IPS-18a (cell line): ENCODE measurements at regions not wholly inside any gene's neighbourhood (a gene's known extent, or its start where the extent isn't known, plus 50 kb on each side); places are given as distances from the start of the nearest gene placed in this dataset.

ENCODE experiments used
- H3K27ac ChIP-seq: one replicate; pipeline ENCODE4 v1.5.1; 2013; ENCODE audit warnings: low read length
- H3K27me3 ChIP-seq: one replicate; pipeline ENCODE4 v1.6.1; 2013; ENCODE audit warnings: mild to moderate bottlenecking, low read length; ENCODE audit not compliant: control insufficient read depth, insufficient read depth
- H3K36me3 ChIP-seq: one replicate; pipeline ENCODE4 v1.6.1; 2013; ENCODE audit warnings: low read depth, low read length; ENCODE audit not compliant: control insufficient read depth
- H3K4me1 ChIP-seq: one replicate; pipeline ENCODE4 v1.6.1; 2013; ENCODE audit warnings: low read depth, low read length; ENCODE audit not compliant: control insufficient read depth
- H3K4me3 ChIP-seq: one replicate; pipeline ENCODE4 v1.5.1; 2013; ENCODE audit warnings: low read length
- H3K9ac ChIP-seq: one replicate; pipeline ENCODE4 v1.6.1; 2013; ENCODE audit warnings: mild to moderate bottlenecking, low read length, moderate library complexity
- H3K9me3 ChIP-seq: one replicate; pipeline ENCODE4 v1.6.1; 2013; ENCODE audit warnings: low read depth, low read length; ENCODE audit not compliant: control insufficient read depth

GRCh38 chr12:30827101-30828066 is 72.6 kb upstream of the CAPRIN2 start:
- no peak overlapping the region for H3K9ac ChIP-seq
- no peaks in the 10 kb centered on the region for H3K9me3 ChIP-seq
- H3K27ac ChIP-seq = no peak overlapping the region
- no peak overlapping the region for H3K4me3 ChIP-seq
- H3K36me3 ChIP-seq = no peaks in the 10 kb centered on the region
- H3K27me3 ChIP-seq = peaks cover 18% of the 10 kb centered on the region
- no peaks in the 10 kb centered on the region for H3K4me1 ChIP-seq

GRCh38 chr12:30826276-30826675 is 71.5 kb upstream of the CAPRIN2 start:
- no peak overlapping the region for H3K9ac ChIP-seq
- H3K4me3 ChIP-seq = no peak overlapping the region
- no peak overlapping the region for H3K27ac ChIP-seq
- no peaks in the 10 kb centered on the region for H3K9me3 ChIP-seq
- no peaks in the 10 kb centered on the region for H3K36me3 ChIP-seq
- no peaks in the 10 kb centered on the region for H3K4me1 ChIP-seq
- H3K27me3 ChIP-seq = peaks cover 27% of the 10 kb centered on the region

- Histone ChIP-seq H3K9ac (no peak overlapping the region), H3K27ac (no peak overlapping the region), H3K36me3 (no peaks in the 10 kb centered on the region), H3K27me3 (peaks cover 31% of the 10 kb centered on the region), H3K4me3 (no peak overlapping the region), H3K9me3 (no peaks in the 10 kb centered on the region), H3K4me1 (no peaks in the 10 kb centered on the region)
Measured at GRCh38 chr12:30825341-30825740, 70.6 kb upstream of the CAPRIN2 start.

- no peaks in the 10 kb centered on the region for H3K4me1 ChIP-seq
- no peaks in the 10 kb centered on the region for H3K36me3 ChIP-seq
- H3K9ac ChIP-seq = no peak overlapping the region
- H3K27ac ChIP-seq = no peak overlapping the region
- no peaks in the 10 kb centered on the region for H3K9me3 ChIP-seq
- H3K4me3 ChIP-seq = no peak overlapping the region
- peaks cover 31% of the 10 kb centered on the region for H3K27me3 ChIP-seq
Measured at GRCh38 chr12:30824311-30824710, 69.6 kb upstream of the CAPRIN2 start.

GRCh38 chr12:30823764-30824163 is 69.0 kb upstream of the CAPRIN2 start:
- H3K4me1 ChIP-seq = no peaks in the 10 kb centered on the region

GRCh38 chr12:30823156-30823699 is 68.5 kb upstream of the CAPRIN2 start:
- Histone ChIP-seq H3K27me3 (peaks cover 31% of the 10 kb centered on the region), H3K9ac (peak overlapping the region; percentile 9), H3K4me3 (peak overlapping the region; percentile 50), H3K4me1 (no peaks in the 10 kb centered on the region), H3K9me3 (no peaks in the 10 kb centered on the region), H3K36me3 (no peaks in the 10 kb centered on the region), H3K27ac (no peak overlapping the region)

More at GRCh38 chr12:30823764-30824163, 69.0 kb upstream of the CAPRIN2 start:
- Histone ChIP-seq H3K4me3 (no peak overlapping the region), H3K27me3 (peaks cover 31% of the 10 kb centered on the region), H3K9me3 (no peaks in the 10 kb centered on the region), H3K27ac (no peak overlapping the region), H3K9ac (no peak overlapping the region), H3K36me3 (no peaks in the 10 kb centered on the region)

- no peaks in the 10 kb centered on the region for H3K9me3 ChIP-seq
- H3K4me1 ChIP-seq = no peaks in the 10 kb centered on the region
- H3K36me3 ChIP-seq = no peaks in the 10 kb centered on the region
- H3K27me3 ChIP-seq = peaks cover 31% of the 10 kb centered on the region
- peak overlapping the region; percentile 50 for H3K4me3 ChIP-seq
- peak overlapping the region; percentile 9 for H3K9ac ChIP-seq
- H3K27ac ChIP-seq = no peak overlapping the region
Measured at GRCh38 chr12:30822385-30823155, 67.8 kb upstream of the CAPRIN2 start.

DNA sequence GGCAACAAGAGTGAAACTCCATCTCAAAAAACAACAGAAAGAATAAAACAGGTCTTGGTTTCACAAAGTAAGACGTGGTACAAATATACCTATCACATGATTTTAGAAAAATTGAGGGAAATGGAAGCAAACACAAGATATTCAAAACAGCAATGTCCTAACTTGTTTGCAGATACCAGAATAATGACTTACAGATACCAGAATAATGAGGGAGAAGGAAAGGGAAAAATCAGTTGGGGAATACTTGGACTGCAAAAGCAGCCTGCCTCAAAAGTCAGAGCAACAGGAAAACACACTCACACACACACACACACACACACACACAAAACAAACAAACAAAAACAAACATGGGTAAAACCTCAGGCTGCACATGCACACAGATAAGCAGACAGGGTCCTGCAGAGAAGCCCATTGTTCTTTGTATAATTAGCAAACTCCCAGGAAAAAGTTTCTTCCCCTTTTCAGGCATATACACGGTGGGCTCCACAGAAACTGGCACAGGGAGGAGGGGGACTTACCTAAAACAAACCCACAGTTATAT is 65.7 kb upstream of the CAPRIN2 start:
- H3K27ac ChIP-seq = no peak overlapping the region
- H3K4me3 ChIP-seq = no peak overlapping the region
- no peaks in the 10 kb centered on the region for H3K4me1 ChIP-seq
- H3K9ac ChIP-seq = no peak overlapping the region
- peaks cover 31% of the 10 kb centered on the region for H3K27me3 ChIP-seq
- no peaks in the 10 kb centered on the region for H3K9me3 ChIP-seq
- no peaks in the 10 kb centered on the region for H3K36me3 ChIP-seq

- H3K4me3 ChIP-seq = no peak overlapping the region
- no peaks in the 10 kb centered on the region for H3K36me3 ChIP-seq
- H3K9me3 ChIP-seq = no peaks in the 10 kb centered on the region
- no peak overlapping the region for H3K9ac ChIP-seq
- H3K4me1 ChIP-seq = no peaks in the 10 kb centered on the region
- H3K27me3 ChIP-seq = peaks cover 23% of the 10 kb centered on the region
- no peak overlapping the region for H3K27ac ChIP-seq
Measured at GRCh38 chr12:30818562-30818961, 63.8 kb upstream of the CAPRIN2 start.

DNA sequence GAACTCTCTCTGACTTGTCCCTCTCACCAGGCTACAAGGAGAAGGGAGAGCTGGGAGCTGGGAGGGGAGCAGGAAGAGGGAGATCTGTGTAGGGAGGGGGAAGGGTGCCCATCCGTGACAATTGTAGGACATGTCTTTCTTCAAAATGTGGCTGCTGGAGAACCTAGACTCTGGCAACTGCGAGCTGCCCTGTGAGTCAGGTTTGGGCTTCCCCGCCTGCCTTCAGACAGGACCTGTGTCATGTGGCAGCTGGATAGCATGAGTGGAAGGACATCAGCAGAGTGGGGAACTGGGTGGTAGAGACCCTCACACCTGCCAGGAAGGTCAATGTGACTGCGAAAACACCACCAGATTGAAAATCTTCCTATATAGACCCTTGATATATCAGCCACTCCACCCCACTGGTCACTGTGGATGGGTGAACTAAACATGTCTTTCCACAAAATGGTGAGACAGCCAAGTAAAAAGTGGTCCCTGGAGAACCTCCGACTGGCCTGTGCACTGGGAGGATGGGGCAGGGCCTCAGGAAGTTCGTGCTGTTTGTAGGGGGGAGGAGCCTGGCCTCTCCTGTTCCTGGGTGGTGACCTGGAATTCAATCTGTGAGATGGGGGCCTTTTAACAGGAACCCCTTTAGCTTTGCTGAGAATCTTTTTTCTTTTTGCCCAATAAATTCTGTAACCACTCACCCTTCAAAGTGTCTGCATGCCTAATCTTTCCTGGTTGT is 62.2 kb upstream of the CAPRIN2 start:
- Histone ChIP-seq H3K4me3 (no peak overlapping the region), H3K27ac (no peak overlapping the region), H3K9ac (no peak overlapping the region), H3K9me3 (no peaks in the 10 kb centered on the region), H3K4me1 (no peaks in the 10 kb centered on the region), H3K27me3 (peaks cover 10% of the 10 kb centered on the region), H3K36me3 (no peaks in the 10 kb centered on the region)

DNA sequence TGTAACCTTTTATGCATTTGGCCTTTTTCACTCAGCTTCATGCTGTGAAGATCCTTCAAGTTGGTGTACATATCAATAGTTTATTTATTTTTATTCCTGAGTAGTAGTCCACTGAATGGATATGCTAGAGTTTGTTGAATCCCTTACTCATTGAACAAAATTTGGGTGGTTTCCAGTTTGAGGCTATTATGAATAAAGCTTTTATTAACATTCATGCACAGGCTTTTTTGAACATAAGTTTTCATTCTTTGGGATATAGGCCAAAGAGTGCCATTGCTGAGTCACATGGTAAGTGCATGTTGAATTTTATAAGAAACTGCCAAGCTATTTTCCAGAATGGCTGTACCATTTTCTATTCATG is 59.5 kb upstream of the CAPRIN2 start:
- no peak overlapping the region for H3K9ac ChIP-seq
- H3K27me3 ChIP-seq = no peaks in the 10 kb centered on the region
- no peaks in the 10 kb centered on the region for H3K9me3 ChIP-seq
- H3K36me3 ChIP-seq = no peaks in the 10 kb centered on the region
- H3K4me1 ChIP-seq = no peaks in the 10 kb centered on the region
- H3K27ac ChIP-seq = no peak overlapping the region
- H3K4me3 ChIP-seq = no peak overlapping the region
